ENCODE measurements at regions not wholly inside any gene's neighbourhood (a gene's known extent, or its start where the extent isn't known, plus 50 kb on each side); places are given as distances from the start of the nearest gene placed in this dataset.
A peak's percentile ranks its signal among the peaks of the same experiment; 100 is the strongest.

DNA sequence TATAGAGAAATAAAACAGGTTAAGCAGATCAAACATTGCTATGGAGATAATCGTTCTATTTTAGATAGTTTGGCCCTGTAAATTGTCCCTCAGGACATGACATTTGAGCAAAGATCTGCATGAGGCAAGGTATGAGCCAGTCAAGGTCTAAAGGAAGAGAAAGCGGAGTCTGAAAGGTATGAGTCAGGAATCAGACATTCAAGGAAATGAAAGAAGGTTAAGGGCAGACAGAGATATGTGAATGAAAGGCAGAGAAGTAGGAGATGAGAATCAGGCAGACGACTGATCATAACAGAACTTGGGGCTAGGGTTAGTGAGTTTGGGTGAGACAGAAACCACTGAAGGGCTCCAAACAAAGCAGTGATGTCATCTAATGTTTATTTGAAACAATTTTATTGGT, 775.8 kb downstream of the MAFB start:
- H3K36me3 ChIP-seq = no peaks in the 10 kb centered on the region
- no peaks in the 10 kb centered on the region for H3K27me3 ChIP-seq
- no peak overlapping the region for H3K4me3 ChIP-seq
- WGBS, 5 donors = 42 to 71% (median 59%) methylated on average over 2 to 3 of the region's 3 CpGs
- intact Hi-C loops (cut with DNase I; ENCODE audit: low total_unique reads) = no loop called here
- no peak for DNase-seq
- no peak overlapping the region for H3K27ac ChIP-seq
- no peak for TF ChIP-seq EP300 (IDR thresholded peaks at IDR 0.05)
- no peak for TF ChIP-seq POLR2AphosphoS5 (IDR thresholded peaks at IDR 0.05)
- TF ChIP-seq, protein P1, sequence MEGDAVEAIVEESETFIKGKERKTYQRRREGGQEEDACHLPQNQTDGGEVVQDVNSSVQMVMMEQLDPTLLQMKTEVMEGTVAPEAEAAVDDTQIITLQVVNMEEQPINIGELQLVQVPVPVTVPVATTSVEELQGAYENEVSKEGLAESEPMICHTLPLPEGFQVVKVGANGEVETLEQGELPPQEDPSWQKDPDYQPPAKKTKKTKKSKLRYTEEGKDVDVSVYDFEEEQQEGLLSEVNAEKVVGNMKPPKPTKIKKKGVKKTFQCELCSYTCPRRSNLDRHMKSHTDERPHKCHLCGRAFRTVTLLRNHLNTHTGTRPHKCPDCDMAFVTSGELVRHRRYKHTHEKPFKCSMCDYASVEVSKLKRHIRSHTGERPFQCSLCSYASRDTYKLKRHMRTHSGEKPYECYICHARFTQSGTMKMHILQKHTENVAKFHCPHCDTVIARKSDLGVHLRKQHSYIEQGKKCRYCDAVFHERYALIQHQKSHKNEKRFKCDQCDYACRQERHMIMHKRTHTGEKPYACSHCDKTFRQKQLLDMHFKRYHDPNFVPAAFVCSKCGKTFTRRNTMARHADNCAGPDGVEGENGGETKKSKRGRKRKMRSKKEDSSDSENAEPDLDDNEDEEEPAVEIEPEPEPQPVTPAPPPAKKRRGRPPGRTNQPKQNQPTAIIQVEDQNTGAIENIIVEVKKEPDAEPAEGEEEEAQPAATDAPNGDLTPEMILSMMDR (IDR thresholded peaks at IDR 0.05) = no peak
- no peak for TF ChIP-seq POLR2A (IDR thresholded peaks at IDR 0.05)
- no peaks in the 10 kb centered on the region for H3K4me1 ChIP-seq
- no peaks in the 10 kb centered on the region for H3K9me3 ChIP-seq

DNA sequence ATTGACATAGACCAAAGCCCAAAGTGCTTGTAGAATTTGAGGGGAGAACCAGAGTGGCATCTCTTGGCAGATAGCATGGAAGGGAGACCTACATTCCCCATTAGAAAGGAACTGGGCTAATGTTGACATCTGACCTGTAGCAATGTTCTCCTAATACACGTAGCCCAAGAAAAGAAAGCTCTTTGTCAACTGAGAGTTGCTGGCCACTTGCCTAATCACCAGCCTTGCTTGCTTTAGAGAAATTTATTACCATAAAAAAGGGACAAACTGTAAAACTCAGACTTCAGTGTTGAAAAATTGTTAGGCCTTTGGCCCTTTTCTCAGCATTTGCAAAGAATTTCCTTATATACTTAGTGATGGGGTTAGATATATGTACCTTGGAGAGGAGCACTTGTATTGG, 777.5 kb downstream of the MAFB start:
- Histone ChIP-seq H3K4me3 (no peak overlapping the region), H3K4me1 (no peaks in the 10 kb centered on the region), H3K9me3 (no peaks in the 10 kb centered on the region), H3K27ac (no peak overlapping the region), H3K36me3 (no peaks in the 10 kb centered on the region), H3K27me3 (no peaks in the 10 kb centered on the region)
- TF ChIP-seq POLR2A (IDR thresholded peaks at IDR 0.05) (no peak), POLR2AphosphoS5 (IDR thresholded peaks at IDR 0.05) (no peak), EP300 (IDR thresholded peaks at IDR 0.05) (no peak)
- TF ChIP-seq, protein P1 (IDR thresholded peaks at IDR 0.05) = no peak
- intact Hi-C loops (cut with DNase I; ENCODE audit: low total_unique reads) = no loop called here
- DNase-seq = no peak
- 41 to 63% (median 48%) methylated on average over 1 of the region's 1 CpG for WGBS, 5 donors

DNA sequence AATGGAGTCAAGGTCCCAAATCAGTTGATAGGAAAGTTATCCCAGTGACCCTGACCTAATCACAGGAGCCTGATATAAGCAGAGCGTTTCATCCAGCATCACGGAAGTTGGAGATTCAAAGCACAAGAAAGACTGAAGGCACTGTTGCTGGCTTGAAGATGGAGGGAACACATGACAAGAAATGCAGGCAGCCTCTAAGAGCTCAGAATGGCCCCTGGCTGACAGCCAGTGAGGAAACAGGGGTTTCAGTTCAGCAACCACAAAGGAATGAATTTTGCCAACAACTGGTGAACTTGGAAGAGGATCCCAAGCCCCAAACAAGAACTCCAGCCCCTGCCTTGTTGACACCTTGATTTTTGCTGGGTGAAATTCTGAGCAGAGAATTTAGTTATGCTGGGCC, 778.5 kb downstream of the MAFB start:
- Histone ChIP-seq H3K4me1 (no peaks in the 10 kb centered on the region), H3K9me3 (no peaks in the 10 kb centered on the region), H3K4me3 (no peak overlapping the region), H3K27me3 (no peaks in the 10 kb centered on the region), H3K27ac (no peak overlapping the region), H3K36me3 (no peaks in the 10 kb centered on the region)
- intact Hi-C loops (cut with DNase I; ENCODE audit: low total_unique reads) = no loop called here
- TF ChIP-seq POLR2AphosphoS5 (IDR thresholded peaks at IDR 0.05) (no peak), POLR2A (IDR thresholded peaks at IDR 0.05) (no peak), EP300 (IDR thresholded peaks at IDR 0.05) (no peak)
- TF ChIP-seq, protein P1 (IDR thresholded peaks at IDR 0.05) = no peak
- DNase-seq = no peak
- WGBS, 5 donors = 48 to 63% (median 49%) methylated on average over 2 of the region's 2 CpGs

DNA sequence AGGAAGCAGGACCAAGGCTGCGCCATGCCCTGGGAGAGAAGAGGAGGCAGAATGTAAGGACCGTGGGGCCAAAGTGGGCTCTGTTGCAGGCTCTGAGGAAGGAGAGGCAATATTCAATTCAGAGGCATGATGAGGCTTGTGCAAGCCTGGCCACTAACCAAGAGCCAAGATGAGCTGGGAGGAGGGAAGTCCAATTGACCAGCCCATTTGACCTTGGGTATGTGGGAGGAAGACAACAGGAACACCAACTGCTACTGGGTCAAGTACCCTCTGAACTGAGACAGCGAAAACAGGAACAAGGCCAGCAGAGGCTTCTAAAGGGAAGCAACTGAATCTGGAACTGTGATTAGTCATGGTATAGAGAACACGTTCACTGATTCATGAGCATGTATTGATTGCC, 779.6 kb downstream of the MAFB start:
- DNase-seq = peak in 1 of 2 donors; percentile 33
- 60 to 88% (median 84%) methylated on average over 4 of the region's 4 CpGs for WGBS, 5 donors
- intact Hi-C loops (cut with DNase I; ENCODE audit: low total_unique reads) = no loop called here
- Histone ChIP-seq H3K36me3 (no peaks in the 10 kb centered on the region), H3K9me3 (no peaks in the 10 kb centered on the region), H3K4me1 (no peaks in the 10 kb centered on the region), H3K27ac (no peak overlapping the region), H3K27me3 (no peaks in the 10 kb centered on the region), H3K4me3 (no peak overlapping the region)
- TF ChIP-seq, protein P1 (IDR thresholded peaks at IDR 0.05) = no peak
- no peak for TF ChIP-seq POLR2AphosphoS5 (IDR thresholded peaks at IDR 0.05)
- TF ChIP-seq EP300 (IDR thresholded peaks at IDR 0.05) = no peak
- no peak for TF ChIP-seq POLR2A (IDR thresholded peaks at IDR 0.05)

All from stomach (tissue), 8 donors.